ENCODE measurements at regions not wholly inside any gene's neighbourhood (a gene's known extent, or its start where the extent isn't known, plus 50 kb on each side); places are given as distances from the start of the nearest gene placed in this dataset.
"Not testable (repeated sequence)": the region's sequence is repeated elsewhere in the genome, so short reads cannot be mapped to it uniquely, and the experiment has no call there.

GRCh38 chr18:60178224-60178623, 194.4 kb downstream of the MC4R start:
- TF ChIP-seq CTCF, POLR2A (IDR thresholded peaks at IDR 0.05): not testable (repeated sequence)

Data from heart left ventricle (tissue), 13 donors.